Activated T-cell treated with anti-CD3 and anti-CD28 coated beads, Interleukin-2, amount 50 U/mL, for 4 hours (primary cell): ENCODE measurements at regions not wholly inside any gene's neighbourhood (a gene's known extent, or its start where the extent isn't known, plus 50 kb on each side); places are given as distances from the start of the nearest gene placed in this dataset.
"Not testable (repeated sequence)": the region's sequence is repeated elsewhere in the genome, so short reads cannot be mapped to it uniquely, and the experiment has no call there.

ENCODE experiments used
- ATAC-seq, 2 donors: fragments of 200-7000 bp; cut with Tn5 transposase; one replicate each; pipeline ENCODE4 v1.10.0; 2021
- DNase-seq: peaks from one replicate; pipeline ENCODE4 v3.0.0-alpha.2; 2020
- H3K27me3 Mint-ChIP-seq: one replicate; pipeline ENCODE4 v1.8.0; 2021; ENCODE audit warnings: low read depth, mixed read lengths
- H3K36me3 Mint-ChIP-seq: one replicate; pipeline ENCODE4 v1.8.0; 2022; ENCODE audit warnings: mixed read lengths; ENCODE audit not compliant: insufficient read depth
- H3K4me1 Mint-ChIP-seq: one replicate; pipeline ENCODE4 v1.8.0; 2021; ENCODE audit warnings: low read depth, mixed read lengths
- H3K4me3 Mint-ChIP-seq: one replicate; pipeline ENCODE4 v1.8.0; 2021; ENCODE audit warnings: mild to moderate bottlenecking, moderate library complexity, mixed read lengths
- H3K9me3 Mint-ChIP-seq: one replicate; pipeline ENCODE4 v1.8.0; 2021; ENCODE audit warnings: mixed read lengths

DNA sequence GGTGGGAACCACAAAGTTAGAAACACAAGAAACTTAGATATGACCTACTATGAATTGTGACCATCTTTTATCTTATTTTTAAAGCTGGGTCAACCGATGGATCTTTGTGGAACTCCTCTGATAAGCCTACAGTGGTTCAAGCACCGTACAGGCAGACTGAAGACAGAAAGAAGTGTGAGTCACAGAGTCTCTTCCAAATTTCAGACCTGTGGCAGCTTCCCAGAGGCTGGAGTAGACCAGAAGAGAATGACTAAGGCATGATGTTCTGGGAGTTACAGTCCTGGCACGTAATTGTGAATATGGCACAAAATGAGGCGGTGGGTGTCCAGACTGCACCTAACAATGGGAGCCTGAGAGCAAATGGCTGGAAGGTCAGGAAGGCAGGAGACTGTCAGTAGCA, 70.0 kb downstream of the LMO4 start:
- Mint-ChIP-seq H3K4me3 (no peak overlapping the region), H3K27me3 (no peaks in the 10 kb centered on the region), H3K36me3 (no peaks in the 10 kb centered on the region), H3K9me3 (no peaks in the 10 kb centered on the region), H3K4me1 (no peaks in the 10 kb centered on the region)
- DNase-seq (no peak), ATAC-seq (no peak)

DNA sequence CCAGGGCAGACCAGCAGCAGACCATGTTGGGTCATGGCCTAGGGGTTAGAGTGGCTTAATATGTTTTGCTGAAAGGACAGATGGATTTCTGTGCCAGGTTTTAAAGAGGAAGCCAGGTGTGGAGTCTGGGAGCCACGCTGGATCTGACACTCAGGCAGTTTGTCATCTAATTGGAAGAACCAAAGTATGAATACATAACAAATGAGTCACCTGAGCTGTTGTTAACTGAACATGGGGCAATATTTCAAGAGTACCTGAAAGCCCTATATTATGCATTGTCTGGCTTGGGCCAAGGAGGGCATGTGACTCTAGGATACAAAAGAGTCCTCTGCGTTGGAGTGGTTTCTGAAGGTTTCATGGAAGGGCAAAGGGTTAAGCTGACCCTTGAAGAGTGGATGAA, 70.6 kb downstream of the LMO4 start:
- Mint-ChIP-seq H3K4me3 (no peak overlapping the region), H3K4me1 (peaks cover 5% of the 10 kb centered on the region), H3K27me3 (no peaks in the 10 kb centered on the region), H3K9me3 (no peaks in the 10 kb centered on the region), H3K36me3 (no peaks in the 10 kb centered on the region)
- DNase-seq (no peak), ATAC-seq (no peak)

DNA sequence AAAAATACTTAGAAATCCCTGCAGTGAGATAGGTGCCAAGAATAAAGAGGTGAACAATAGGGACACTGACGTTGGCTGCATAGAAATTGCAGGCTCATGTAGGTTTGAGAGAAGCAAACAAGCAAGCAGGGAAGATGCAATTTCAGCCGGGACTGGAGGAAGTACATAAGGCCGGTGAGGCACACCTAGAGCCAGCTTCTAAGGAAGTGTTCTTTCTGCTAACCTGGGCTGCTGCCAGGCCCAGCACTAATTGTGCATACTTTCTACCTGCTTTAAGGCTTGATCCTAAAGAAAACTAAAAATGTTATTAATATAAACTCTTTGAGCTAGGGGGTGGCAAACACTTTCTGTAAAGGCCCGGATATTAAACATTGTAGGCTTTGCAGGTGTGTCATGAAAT, 71.0 kb downstream of the LMO4 start:
- H3K27me3 Mint-ChIP-seq: no peaks in the 10 kb centered on the region
- no peaks in the 10 kb centered on the region for H3K36me3 Mint-ChIP-seq
- peaks cover 10% of the 10 kb centered on the region for H3K4me1 Mint-ChIP-seq
- no peaks in the 10 kb centered on the region for H3K9me3 Mint-ChIP-seq
- ATAC-seq: no peak
- H3K4me3 Mint-ChIP-seq: no peak overlapping the region
- no peak for DNase-seq

DNA sequence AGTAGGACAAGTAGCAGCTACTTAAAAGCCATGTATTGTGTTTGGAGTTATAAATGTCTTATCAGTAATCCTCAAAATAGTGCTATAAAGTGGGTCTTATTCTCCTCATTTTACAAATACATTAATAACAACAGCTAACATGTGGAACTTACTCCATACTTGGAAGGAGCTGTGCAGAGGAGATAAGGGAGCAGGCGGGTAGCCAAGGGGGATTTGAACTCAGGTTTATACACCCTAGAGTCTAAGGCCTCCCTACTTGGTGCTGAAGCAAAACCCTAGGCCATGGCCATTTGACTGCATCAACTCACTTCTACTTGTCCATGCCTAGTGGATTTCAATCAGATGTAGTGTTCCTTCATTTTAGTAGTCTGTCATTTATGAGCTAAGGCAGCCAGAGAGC, 72.1 kb downstream of the LMO4 start:
- Mint-ChIP-seq H3K27me3 (no peaks in the 10 kb centered on the region), H3K4me3 (no peak overlapping the region)
- ATAC-seq: no peak

DNA sequence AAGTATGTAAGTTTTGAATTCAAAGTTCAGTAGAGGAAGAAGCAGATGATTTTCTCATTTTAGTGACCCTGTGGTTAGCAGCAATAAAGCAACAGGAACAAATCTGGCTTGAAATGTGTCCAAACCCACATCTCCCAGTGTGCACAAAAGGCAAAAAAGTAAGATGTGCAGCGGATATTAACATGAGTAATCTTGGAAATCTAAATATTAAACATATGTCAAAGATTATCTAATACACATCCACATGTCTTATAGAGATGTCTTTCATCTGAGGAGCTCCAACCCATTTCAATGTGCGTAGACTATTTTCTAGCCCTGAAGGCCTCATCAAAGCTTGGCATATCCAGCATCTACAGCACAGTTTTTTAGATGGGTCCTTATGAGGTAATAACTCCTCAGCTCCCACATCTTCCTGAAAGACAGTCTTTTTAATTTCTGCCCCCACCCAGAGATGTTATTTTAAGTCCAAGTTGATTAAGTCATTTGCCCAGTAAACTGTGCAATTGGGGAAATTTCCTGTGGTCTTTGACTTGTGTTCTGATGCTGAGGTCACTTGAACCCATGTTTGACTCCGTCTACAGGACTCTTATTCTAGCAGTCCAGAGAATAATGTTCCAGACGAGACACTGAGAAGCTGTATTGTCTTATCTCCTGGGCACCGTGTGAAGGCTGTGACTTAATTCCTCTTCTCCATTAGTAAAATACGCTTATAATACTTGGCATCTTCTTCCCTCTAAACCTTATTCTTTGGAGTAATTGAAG, 73.7 kb downstream of the LMO4 start:
- Mint-ChIP-seq H3K4me3 (no peak overlapping the region), H3K4me1 (peaks cover 15% of the 10 kb centered on the region), H3K27me3 (no peaks in the 10 kb centered on the region), H3K9me3 (no peaks in the 10 kb centered on the region), H3K36me3 (no peaks in the 10 kb centered on the region)
- DNase-seq (no peak), ATAC-seq (no peak)

More for the DNA sequence above, 72.1 kb downstream of the LMO4 start:
- H3K4me1 Mint-ChIP-seq: peaks cover 15% of the 10 kb centered on the region
- H3K9me3 Mint-ChIP-seq: no peaks in the 10 kb centered on the region
- no peak for DNase-seq
- no peaks in the 10 kb centered on the region for H3K36me3 Mint-ChIP-seq

DNA sequence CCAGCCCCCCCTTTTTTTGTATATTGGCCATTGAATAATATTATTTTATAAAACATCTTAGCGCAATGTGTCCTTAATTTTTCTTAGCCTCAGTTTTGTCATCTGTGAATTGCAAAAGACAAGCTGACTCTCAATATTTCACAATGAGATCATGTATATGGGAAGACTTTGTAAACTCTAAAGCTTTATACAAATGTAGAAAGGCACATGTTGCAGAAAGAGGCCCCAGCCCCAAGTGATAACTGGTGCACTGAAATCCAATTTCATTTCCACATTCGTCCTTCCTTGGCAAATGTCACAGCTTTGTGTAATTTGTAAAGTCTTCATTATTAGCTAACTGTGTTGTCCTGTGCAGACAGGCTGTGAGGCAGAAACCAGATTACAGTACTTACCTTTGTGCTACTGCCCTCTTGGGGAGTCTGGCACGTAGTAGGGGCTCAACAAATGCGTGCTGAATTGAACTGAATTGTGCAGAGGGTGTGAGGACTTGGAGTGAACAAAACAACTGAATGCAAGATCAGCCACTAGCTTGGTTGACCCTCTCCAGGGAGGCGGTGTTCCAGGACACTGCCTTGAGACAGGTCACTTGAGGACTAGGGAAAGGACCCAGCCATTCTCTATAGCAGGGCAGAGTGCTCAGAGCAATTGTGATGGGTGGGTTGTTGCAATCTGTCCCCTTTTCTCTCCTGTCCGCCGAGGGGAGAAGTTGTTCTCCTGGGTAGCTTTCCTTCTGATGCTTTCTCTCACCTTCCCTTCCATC, 74.6 kb downstream of the LMO4 start:
- Mint-ChIP-seq H3K4me1 (peaks cover 15% of the 10 kb centered on the region), H3K9me3 (no peaks in the 10 kb centered on the region), H3K4me3 (no peak overlapping the region), H3K27me3 (no peaks in the 10 kb centered on the region), H3K36me3 (no peaks in the 10 kb centered on the region)
- ATAC-seq (no peak), DNase-seq (no peak)

DNA sequence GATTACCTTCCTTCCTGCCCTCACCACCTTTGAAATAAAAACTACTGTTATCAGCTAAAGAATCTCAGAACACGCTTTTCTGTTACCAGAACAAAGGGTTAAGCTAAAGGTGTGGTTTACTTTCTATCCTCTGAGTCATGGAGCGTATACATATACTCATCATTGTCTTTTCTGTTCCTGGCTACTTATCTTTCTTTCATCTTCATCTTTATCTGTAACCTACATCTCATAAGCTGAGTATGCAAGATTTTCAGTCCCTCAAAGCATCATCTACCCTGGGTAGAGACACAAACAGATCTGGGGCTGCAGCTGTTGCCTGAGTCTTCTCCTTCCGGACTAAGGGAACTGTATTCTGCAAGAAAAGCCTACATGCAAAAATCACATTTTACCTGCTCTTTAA, 75.6 kb downstream of the LMO4 start:
- DNase-seq: no peak
- Mint-ChIP-seq H3K4me1 (peaks cover 15% of the 10 kb centered on the region), H3K36me3 (no peaks in the 10 kb centered on the region), H3K27me3 (no peaks in the 10 kb centered on the region), H3K4me3 (no peak overlapping the region), H3K9me3 (no peaks in the 10 kb centered on the region)
- peak; percentile 96 to 97 for ATAC-seq

DNA sequence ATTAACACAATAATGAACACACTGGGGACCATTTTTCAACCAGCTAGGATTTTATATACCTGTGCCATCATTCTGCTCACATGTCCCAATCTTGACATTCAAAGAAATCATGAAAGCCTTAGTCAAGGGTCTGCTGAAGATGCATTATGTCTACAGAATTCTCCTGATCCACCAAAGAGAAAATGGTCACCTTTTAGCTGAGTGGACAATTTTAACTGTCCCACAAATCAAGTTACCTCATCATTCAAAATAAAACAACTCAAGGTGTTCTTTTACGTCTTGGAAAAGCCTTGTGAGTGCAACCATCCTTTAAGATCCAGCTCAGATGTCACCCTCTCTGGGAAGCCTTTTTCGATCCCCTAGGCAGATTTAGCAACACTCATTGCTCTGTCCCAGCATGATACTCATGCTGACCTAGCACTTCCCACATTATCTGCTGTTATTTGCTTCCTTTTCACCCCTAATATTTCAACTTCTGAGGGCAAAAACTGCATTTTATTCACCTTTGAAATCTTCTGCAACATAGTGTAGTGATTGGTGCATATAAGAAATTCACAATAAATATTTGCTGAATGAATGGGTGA, 80.1 kb downstream of the LMO4 start:
- Mint-ChIP-seq H3K36me3 (no peaks in the 10 kb centered on the region), H3K9me3 (no peaks in the 10 kb centered on the region), H3K27me3 (no peaks in the 10 kb centered on the region), H3K4me3 (no peak overlapping the region), H3K4me1 (peaks cover 13% of the 10 kb centered on the region)
- DNase-seq: no peak
- ATAC-seq: no peak

DNA sequence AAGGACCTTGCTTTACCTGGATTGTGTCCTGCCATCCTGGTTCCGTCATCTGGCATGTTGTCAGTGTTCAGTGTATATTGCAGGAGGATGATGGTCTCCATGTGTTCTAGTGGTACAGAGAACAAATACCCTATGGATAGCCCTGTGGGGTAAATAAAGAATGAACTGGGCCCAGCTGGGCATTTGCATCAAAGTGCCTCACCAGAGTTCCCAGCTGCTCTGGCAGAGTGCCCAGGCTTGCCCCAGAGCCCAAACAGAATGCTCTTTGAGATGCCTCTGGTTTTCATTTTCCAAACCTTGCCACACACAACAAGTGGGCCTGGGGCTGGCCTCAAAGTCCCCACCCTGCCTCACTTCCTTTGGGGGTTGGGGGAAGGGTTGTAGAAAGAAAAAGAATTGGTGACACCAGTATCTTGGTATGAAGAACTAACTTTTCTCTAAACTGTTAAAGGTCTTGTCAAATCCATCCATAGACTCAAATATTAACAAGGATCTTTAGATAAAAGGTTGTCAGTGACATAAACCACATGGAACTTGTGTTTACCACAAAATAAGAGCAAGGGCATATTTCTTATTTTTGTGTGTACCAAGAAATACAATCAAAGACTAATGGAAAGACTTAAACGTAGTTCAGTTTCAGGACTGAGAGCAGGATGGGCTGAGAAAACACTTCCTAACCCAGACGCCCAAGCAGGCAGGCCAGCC, 82.2 kb downstream of the LMO4 start:
- Mint-ChIP-seq H3K9me3 (peaks cover 6% of the 10 kb centered on the region), H3K4me3 (no peak overlapping the region), H3K27me3 (no peaks in the 10 kb centered on the region), H3K4me1 (no peaks in the 10 kb centered on the region), H3K36me3 (no peaks in the 10 kb centered on the region)
- ATAC-seq (no peak), DNase-seq (no peak)

DNA sequence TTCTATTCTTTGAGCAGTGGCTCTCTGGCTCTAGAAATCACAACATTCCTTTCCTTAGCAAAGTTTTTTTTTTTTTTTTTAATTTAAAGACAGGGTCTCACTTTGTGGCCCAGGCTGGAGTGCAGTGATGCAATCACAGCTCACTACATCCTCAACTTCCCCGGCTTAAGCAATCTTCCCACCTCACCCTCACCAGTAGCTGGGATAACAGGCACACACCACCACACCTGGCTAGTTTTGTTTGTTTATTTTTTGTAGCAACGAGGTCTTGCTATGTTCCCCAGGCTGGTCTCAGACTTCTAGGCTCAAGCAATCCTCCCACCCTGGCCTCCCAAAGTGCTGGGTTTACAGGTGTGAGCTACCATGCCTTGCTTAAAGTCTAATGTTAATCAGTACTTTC, 85.2 kb downstream of the LMO4 start:
- ATAC-seq, H3K36me3 Mint-ChIP-seq, H3K9me3 Mint-ChIP-seq, H3K4me3 Mint-ChIP-seq, DNase-seq, H3K4me1 Mint-ChIP-seq, H3K27me3 Mint-ChIP-seq: not testable (repeated sequence)

DNA sequence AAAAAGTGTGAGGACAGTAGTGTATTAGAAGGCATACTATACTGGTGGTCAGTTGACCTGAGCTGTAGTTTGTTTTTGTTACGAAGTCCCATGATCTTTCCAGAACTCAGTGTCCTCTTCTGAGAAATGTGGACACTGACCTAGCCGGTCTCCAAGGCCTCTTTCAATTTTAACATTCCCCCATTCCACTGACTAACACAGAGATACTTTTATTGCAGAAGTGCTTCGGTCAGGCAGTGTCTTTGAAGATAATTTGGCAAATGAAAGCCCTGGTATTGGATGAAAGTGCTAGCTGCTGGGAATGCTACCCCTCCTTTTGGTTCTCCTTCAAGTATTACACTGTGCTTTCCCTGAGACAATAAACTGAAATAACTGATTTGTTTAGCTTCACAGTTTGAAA, 89.4 kb downstream of the LMO4 start:
- Mint-ChIP-seq H3K36me3 (no peaks in the 10 kb centered on the region), H3K4me3 (no peak overlapping the region), H3K9me3 (peaks cover 10% of the 10 kb centered on the region), H3K27me3 (no peaks in the 10 kb centered on the region), H3K4me1 (no peaks in the 10 kb centered on the region)
- ATAC-seq (no peak), DNase-seq (no peak)

DNA sequence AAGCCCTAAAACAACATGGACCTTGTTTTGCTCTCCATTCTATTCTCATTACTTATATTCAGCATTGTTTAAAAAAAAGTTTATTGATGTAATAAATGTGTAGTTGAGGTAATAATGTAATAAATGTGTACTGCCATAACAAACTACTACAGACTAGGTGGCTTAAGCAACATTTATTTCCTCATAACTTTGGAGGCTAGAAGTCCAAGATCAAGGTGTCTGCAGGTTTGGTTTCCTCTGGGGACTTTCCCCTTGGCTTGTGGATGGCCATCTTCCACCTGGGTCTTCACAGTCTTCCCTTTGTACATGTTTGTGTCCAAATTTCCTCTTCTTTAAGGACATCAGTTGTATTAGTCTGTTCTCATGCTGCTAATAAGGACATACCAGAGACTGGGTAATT, 93.1 kb downstream of the LMO4 start:
- DNase-seq (no peak), ATAC-seq (no peak)
- H3K9me3 Mint-ChIP-seq: peaks cover 4% of the 10 kb centered on the region
- no peak overlapping the region for H3K4me3 Mint-ChIP-seq
- H3K36me3 Mint-ChIP-seq: no peaks in the 10 kb centered on the region
- no peaks in the 10 kb centered on the region for H3K27me3 Mint-ChIP-seq
- H3K4me1 Mint-ChIP-seq: no peaks in the 10 kb centered on the region

DNA sequence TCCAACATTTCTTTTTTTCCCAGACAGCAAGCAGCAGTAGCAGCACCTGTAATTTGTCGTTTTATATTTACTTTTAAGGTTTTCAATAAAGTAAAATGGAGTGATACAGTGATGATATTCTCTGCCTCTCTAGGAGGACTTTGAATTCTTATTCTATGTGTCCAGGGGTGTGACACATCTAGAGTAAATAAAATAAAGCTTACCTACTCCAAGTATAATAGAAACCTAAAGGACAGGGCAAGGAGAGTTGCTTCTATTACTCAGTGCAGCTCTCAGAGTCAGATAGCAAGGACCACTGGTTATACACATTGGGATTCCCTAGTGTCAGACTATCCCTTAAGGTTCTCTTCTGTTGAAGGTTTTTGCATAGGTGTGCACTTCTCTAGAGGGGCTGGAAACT, 95.9 kb downstream of the LMO4 start:
- DNase-seq (no peak), ATAC-seq (no peak)
- Mint-ChIP-seq H3K36me3 (no peaks in the 10 kb centered on the region), H3K4me3 (no peak overlapping the region), H3K4me1 (no peaks in the 10 kb centered on the region), H3K9me3 (peaks cover 4% of the 10 kb centered on the region), H3K27me3 (peaks cover 5% of the 10 kb centered on the region)

DNA sequence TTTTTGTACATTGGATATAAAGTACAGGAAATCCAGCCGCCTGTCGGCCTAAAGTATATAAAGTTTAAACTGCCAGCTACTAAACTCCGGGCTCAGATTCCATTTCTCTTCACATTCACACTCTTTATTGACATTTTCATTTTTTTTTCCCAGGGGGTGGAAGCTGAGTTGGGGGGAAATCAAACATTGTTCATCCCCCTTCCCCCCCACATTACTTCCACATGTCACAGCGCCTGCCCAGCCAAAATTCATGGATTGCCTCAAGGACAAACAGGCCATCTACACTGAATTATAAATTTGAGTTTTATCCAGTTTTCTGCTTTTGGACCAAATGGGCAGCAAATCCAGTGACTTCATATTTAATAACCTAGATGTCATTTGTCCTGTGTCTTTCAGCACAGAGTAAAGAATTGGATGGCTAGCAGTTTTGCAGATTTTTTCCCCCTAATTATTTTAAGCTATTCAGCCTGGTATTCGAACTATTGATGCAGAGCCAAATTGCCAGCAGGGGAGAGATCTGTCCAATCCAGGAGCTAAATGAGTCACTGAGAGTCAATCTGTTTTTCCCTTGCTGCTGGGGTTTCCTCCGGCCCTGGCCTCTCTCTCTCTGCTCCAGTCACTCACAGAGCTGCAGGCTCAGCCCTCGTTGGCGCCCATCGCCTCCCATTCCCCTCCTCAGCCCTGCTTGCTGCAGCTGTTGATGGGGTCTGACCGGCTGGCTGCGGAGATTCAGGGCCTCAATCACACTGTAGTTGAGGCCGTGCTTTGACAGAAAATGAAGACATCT, 98.0 kb downstream of the LMO4 start:
- Mint-ChIP-seq H3K9me3 (peaks cover 4% of the 10 kb centered on the region), H3K36me3 (no peaks in the 10 kb centered on the region), H3K4me3 (no peak overlapping the region), H3K27me3 (peaks cover 8% of the 10 kb centered on the region), H3K4me1 (no peaks in the 10 kb centered on the region)
- no peak for DNase-seq
- ATAC-seq: no peak
